Bronchial epithelial cell (primary cell): ENCODE measurements at regions not wholly inside any gene's neighbourhood (a gene's known extent, or its start where the extent isn't known, plus 50 kb on each side); places are given as distances from the start of the nearest gene placed in this dataset.

Source experiments
- DNase-seq: peaks from one replicate; pipeline ENCODE4 v3.0.0-alpha.2; 2010; ENCODE audit warnings: low read depth
- FAIRE-seq: peaks from 2 replicates; lab custom pipeline; 2011; peaks lifted over from hg19 to GRCh38; lab: Jason Lieb, UNC
- H3K27me3 ChIP-seq: 2 replicates; pipeline ENCODE4 v1.5.1; 2011; ENCODE audit warnings: low read length; ENCODE audit not compliant: control insufficient read depth, insufficient read depth
- H3K36me3 ChIP-seq: 2 replicates; pipeline ENCODE4 v1.5.1; 2011; ENCODE audit warnings: low read length; ENCODE audit not compliant: control insufficient read depth, insufficient read depth
- H3K4me3 ChIP-seq: 2 replicates; pipeline ENCODE4 v1.5.1; 2011; ENCODE audit warnings: mild to moderate bottlenecking, low read depth, low read length, control low read depth
- CTCF ChIP-seq: IDR thresholded peaks from 2 replicates; pipeline ENCODE4 v1.5.1; 2011; ENCODE audit warnings: mild to moderate bottlenecking, moderate library complexity, low read length, control low read depth, inconsistent platforms; ENCODE audit not compliant: insufficient read depth, severe bottlenecking

- H3K4me3 ChIP-seq, result no peak overlapping the region
- FAIRE-seq (no peak), DNase-seq (no peak)
- H3K36me3 ChIP-seq, result peaks cover 2% of the 10 kb centered on the region
- H3K27me3 ChIP-seq, result no peaks in the 10 kb centered on the region
- no peak for TF ChIP-seq CTCF
These were observed 77.9 kb upstream of the DOCK9 start for GRCh38 chr13:99055735-99056134.

- peaks cover 2% of the 10 kb centered on the region for H3K36me3 ChIP-seq
- peak; percentile 79 for DNase-seq
- no peak for TF ChIP-seq CTCF
- no peaks in the 10 kb centered on the region for H3K27me3 ChIP-seq
- no peak overlapping the region for H3K4me3 ChIP-seq
- no peak for FAIRE-seq
These were observed 78.6 kb upstream of the DOCK9 start for GRCh38 chr13:99056381-99057014.

GRCh38 chr13:99057310-99057975 lies 79.6 kb upstream of the DOCK9 start:
- no peaks in the 10 kb centered on the region for H3K36me3 ChIP-seq
- DNase-seq (peak; percentile 85), FAIRE-seq (no peak)
- no peaks in the 10 kb centered on the region for H3K27me3 ChIP-seq
- H3K4me3 ChIP-seq, result no peak overlapping the region
- TF ChIP-seq CTCF, result no peak

- peak; percentile 36 for FAIRE-seq
- TF ChIP-seq CTCF, result no peak
These were observed 80.9 kb upstream of the DOCK9 start for GRCh38 chr13:99058527-99059495.

GRCh38 chr13:99059498-99060075 lies 81.7 kb upstream of the DOCK9 start:
- Histone ChIP-seq H3K36me3 (no peaks in the 10 kb centered on the region), H3K4me3 (no peak overlapping the region), H3K27me3 (no peaks in the 10 kb centered on the region)
- no peak for TF ChIP-seq CTCF
- no peak for FAIRE-seq
- no peak for DNase-seq

More at GRCh38 chr13:99058527-99059495, 80.9 kb upstream of the DOCK9 start:
- no peak overlapping the region for H3K4me3 ChIP-seq
- H3K36me3 ChIP-seq, result no peaks in the 10 kb centered on the region
- peak; percentile 30 for DNase-seq
- H3K27me3 ChIP-seq, result no peaks in the 10 kb centered on the region
